GM19468 (cell line): ENCODE measurements at regions not wholly inside any gene's neighbourhood (a gene's known extent, or its start where the extent isn't known, plus 50 kb on each side); places are given as distances from the start of the nearest gene placed in this dataset.
"Not testable (repeated sequence)": the region's sequence is repeated elsewhere in the genome, so short reads cannot be mapped to it uniquely, and the experiment has no call there.

Experiments
- ATAC-seq: cut with Tn5 transposase; IDR thresholded peaks from one replicate; pipeline ENCODE4 v1.9.1; 2021; ENCODE audit warnings: mild to moderate bottlenecking, moderate library complexity, moderate number of reproducible peaks; ENCODE audit not compliant: unreplicated experiment; ENCODE audit errors: extremely low read depth

- ATAC-seq = not testable (repeated sequence)
Observed at GRCh38 chr20:22045956-22046507, 340.6 kb downstream of the PAX1 start.

- ATAC-seq = no peak
Observed at GRCh38 chr20:22027423-22027822, 322.0 kb downstream of the PAX1 start.

GRCh38 chr20:22020201-22020600 is 314.7 kb downstream of the PAX1 start:
- ATAC-seq = no peak

- ATAC-seq = no peak
Observed at GRCh38 chr20:22008456-22008855, 303.0 kb downstream of the PAX1 start.

- ATAC-seq = no peak
Observed at GRCh38 chr20:22006306-22006705, 300.8 kb downstream of the PAX1 start.

GRCh38 chr20:22005535-22005934 is 300.1 kb downstream of the PAX1 start:
- ATAC-seq = no peak

- ATAC-seq = no peak
Observed at GRCh38 chr20:22004946-22005345, 299.5 kb downstream of the PAX1 start.

GRCh38 chr20:22003680-22004079 is 298.2 kb downstream of the PAX1 start:
- no peak for ATAC-seq

GRCh38 chr20:22001886-22002285 is 296.4 kb downstream of the PAX1 start:
- ATAC-seq = no peak

- ATAC-seq = no peak
Observed at GRCh38 chr20:21995461-21995860, 290.0 kb downstream of the PAX1 start.

- ATAC-seq = no peak
Observed at GRCh38 chr20:21994203-21994602, 288.7 kb downstream of the PAX1 start.

- ATAC-seq = no peak
Observed at GRCh38 chr20:21982559-21982958, 277.1 kb downstream of the PAX1 start.

- no peak for ATAC-seq
Observed at GRCh38 chr20:21981597-21982344, 276.3 kb downstream of the PAX1 start.

- no peak for ATAC-seq
Observed at GRCh38 chr20:21981179-21981578, 275.7 kb downstream of the PAX1 start.

GRCh38 chr20:21971436-21971835 is 266.0 kb downstream of the PAX1 start:
- ATAC-seq = no peak

GRCh38 chr20:21968486-21968885 is 263.0 kb downstream of the PAX1 start:
- ATAC-seq = no peak

- no peak for ATAC-seq
Observed at GRCh38 chr20:21967481-21967880, 262.0 kb downstream of the PAX1 start.

GRCh38 chr20:21956591-21956990 is 251.1 kb downstream of the PAX1 start:
- ATAC-seq = no peak

GRCh38 chr20:21947406-21947805 is 241.9 kb downstream of the PAX1 start:
- ATAC-seq = no peak

GRCh38 chr20:21944227-21944626 is 238.8 kb downstream of the PAX1 start:
- no peak for ATAC-seq

- ATAC-seq = no peak
Observed at GRCh38 chr20:21941941-21942805, 236.7 kb downstream of the PAX1 start.
